RWPE2 (cell line): ENCODE measurements at regions not wholly inside any gene's neighbourhood (a gene's known extent, or its start where the extent isn't known, plus 50 kb on each side); places are given as distances from the start of the nearest gene placed in this dataset.

Experiments used
- ATAC-seq: fragments of 200-7000 bp; cut with Tn5 transposase; 3 replicates; pipeline ENCODE4 v1.9.1; 2021; ENCODE audit warnings: low read depth
- DNase-seq: peaks from one replicate; pipeline ENCODE4 v3.0.0-alpha.2; 2020; ENCODE audit warnings: low spot score
- H3K27ac ChIP-seq: fragments of 450-650 bp; 2 replicates; pipeline ENCODE4 v1.5.1; 2017; ENCODE audit warnings: mild to moderate bottlenecking; ENCODE audit not compliant: poor library complexity, severe bottlenecking
- H3K27me3 ChIP-seq: fragments of 250-450 bp; sonication (Bioruptor Pico); 2 replicates; pipeline ENCODE4 v1.5.1; 2021; ENCODE audit warnings: mild to moderate bottlenecking, moderate library complexity; ENCODE audit not compliant: insufficient read depth, poor library complexity, severe bottlenecking
- H3K36me3 ChIP-seq: fragments of 250-450 bp; sonication (Bioruptor Pico); 2 replicates; pipeline ENCODE4 v1.5.1; 2020; ENCODE audit warnings: low read depth, mild to moderate bottlenecking, moderate library complexity
- H3K4me1 ChIP-seq: fragments of 250-450 bp; sonication (Bioruptor Pico); 2 replicates; pipeline ENCODE4 v1.5.1; 2021; ENCODE audit warnings: mild to moderate bottlenecking, moderate library complexity; ENCODE audit not compliant: insufficient read depth, poor library complexity, severe bottlenecking
- H3K4me3 ChIP-seq: fragments of 250-450 bp; sonication (Bioruptor Pico); 2 replicates; pipeline ENCODE4 v1.5.1; 2021; ENCODE audit warnings: mild to moderate bottlenecking, moderate library complexity; ENCODE audit not compliant: severe bottlenecking
- H3K9me3 ChIP-seq: fragments of 250-450 bp; sonication (Bioruptor Pico); 2 replicates; pipeline ENCODE4 v1.5.1; 2021; ENCODE audit warnings: mild to moderate bottlenecking, moderate library complexity; ENCODE audit not compliant: severe bottlenecking
- CTCF ChIP-seq: fragments of 450-650 bp; IDR thresholded peaks from one replicate; pipeline ENCODE4 v1.5.1; 2017; ENCODE audit warnings: mild to moderate bottlenecking, moderate library complexity; ENCODE audit not compliant: poor library complexity, severe bottlenecking

DNA sequence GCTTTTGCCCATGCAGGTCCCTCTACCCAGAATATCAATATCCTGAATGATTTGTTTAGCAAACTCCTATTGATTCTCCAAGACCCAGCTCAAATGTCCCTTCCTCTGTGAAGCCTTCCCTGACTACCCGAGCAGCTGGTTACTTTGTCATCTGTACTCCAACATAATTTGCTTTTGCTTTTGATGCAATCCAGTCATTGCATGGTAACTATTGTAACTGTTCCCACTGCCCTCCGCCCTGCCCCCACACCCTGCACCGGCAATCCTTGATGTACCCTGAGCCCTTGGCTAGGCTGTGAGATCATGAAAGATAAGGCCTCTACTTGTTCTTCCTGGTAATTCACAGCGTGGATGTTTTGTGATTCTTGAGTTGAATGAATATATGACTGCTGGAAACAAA is 119.9 kb upstream of the BOD1 start:
- no peaks in the 10 kb centered on the region for H3K9me3 ChIP-seq
- H3K27ac ChIP-seq: no peak overlapping the region
- ATAC-seq (no peak), DNase-seq (no peak)
- H3K27me3 ChIP-seq: no peaks in the 10 kb centered on the region
- H3K4me3 ChIP-seq: no peak overlapping the region
- H3K4me1 ChIP-seq: no peaks in the 10 kb centered on the region
- TF ChIP-seq CTCF: no peak
- no peaks in the 10 kb centered on the region for H3K36me3 ChIP-seq

GRCh38 chr5:173736923-173737412 is 120.5 kb upstream of the BOD1 start:
- no peaks in the 10 kb centered on the region for H3K9me3 ChIP-seq
- no peaks in the 10 kb centered on the region for H3K4me1 ChIP-seq
- no peaks in the 10 kb centered on the region for H3K36me3 ChIP-seq
- no peak overlapping the region for H3K4me3 ChIP-seq
- H3K27ac ChIP-seq: no peak overlapping the region
- no peaks in the 10 kb centered on the region for H3K27me3 ChIP-seq
- DNase-seq: no peak
- no peak for TF ChIP-seq CTCF
- ATAC-seq: peak; percentile 44

DNA sequence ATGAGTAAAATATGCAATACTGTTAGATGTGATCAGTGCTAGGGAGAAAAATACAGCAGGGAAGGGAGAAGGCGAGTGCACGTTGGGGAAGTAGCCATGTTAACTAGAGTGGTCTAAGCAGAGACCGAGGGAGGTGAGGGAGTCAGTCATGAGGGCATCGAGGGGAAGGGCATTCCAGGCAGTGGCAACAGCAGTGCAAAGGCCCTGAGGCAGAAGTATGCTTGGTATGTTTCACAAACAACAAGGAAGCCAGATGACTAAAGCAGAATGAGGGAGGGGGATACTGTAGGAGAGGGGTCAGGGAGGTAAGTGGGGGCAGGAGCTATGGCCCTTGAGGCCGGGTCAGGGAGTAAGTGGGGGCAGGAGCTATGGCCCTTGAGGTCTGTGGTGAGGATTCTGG is 123.3 kb upstream of the BOD1 start:
- H3K27ac ChIP-seq: no peak overlapping the region
- H3K4me3 ChIP-seq: no peak overlapping the region
- H3K9me3 ChIP-seq: no peaks in the 10 kb centered on the region
- H3K4me1 ChIP-seq: no peaks in the 10 kb centered on the region
- DNase-seq: no peak
- no peaks in the 10 kb centered on the region for H3K27me3 ChIP-seq
- ATAC-seq: no peak
- no peaks in the 10 kb centered on the region for H3K36me3 ChIP-seq
- no peak for TF ChIP-seq CTCF

DNA sequence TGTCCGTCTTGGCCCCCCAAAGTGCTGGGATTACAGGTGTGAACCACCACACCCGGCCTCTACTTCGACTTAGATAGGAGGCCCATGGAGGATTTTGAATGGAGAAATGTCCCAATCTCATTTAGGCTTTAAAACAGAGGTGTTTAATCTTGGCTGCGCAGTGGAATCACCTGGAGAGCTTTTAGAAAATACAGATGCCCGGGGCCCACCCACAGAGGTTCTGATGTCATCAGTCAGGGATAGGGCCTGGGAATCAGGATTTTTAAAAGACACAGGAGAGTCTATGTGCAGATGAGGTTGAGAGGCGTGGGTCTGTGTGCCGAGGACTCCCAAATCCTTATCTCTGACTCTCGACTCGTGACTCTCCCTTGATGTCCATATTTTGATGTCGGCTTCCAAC is 124.0 kb upstream of the BOD1 start:
- no peak overlapping the region for H3K27ac ChIP-seq
- no peaks in the 10 kb centered on the region for H3K4me1 ChIP-seq
- no peaks in the 10 kb centered on the region for H3K27me3 ChIP-seq
- H3K4me3 ChIP-seq: no peak overlapping the region
- ATAC-seq: no peak
- H3K36me3 ChIP-seq: no peaks in the 10 kb centered on the region
- no peaks in the 10 kb centered on the region for H3K9me3 ChIP-seq
- DNase-seq: no peak
- no peak for TF ChIP-seq CTCF

DNA sequence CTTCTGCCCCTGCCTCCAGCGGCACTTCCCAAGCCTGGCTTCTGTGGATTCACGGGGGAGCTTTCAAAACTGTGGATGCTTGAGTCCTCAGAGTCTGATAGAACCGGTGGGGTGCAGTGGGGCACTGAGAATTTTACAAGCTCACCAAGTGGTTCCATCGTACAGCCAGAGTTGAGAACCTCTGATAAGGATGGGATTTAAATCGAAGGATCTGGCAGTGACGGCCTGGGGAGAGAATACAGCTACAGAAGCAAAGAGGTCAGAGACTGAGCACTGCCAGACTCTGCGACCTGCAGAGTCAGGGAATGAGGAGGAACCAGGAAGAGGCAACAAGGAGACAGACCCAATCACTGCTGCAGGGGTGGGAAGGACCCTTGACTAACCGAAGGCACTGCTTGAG is 124.6 kb upstream of the BOD1 start:
- Histone ChIP-seq H3K4me1 (no peaks in the 10 kb centered on the region), H3K9me3 (no peaks in the 10 kb centered on the region), H3K27me3 (no peaks in the 10 kb centered on the region), H3K36me3 (no peaks in the 10 kb centered on the region), H3K27ac (no peak overlapping the region), H3K4me3 (no peak overlapping the region)
- DNase-seq: no peak
- TF ChIP-seq CTCF: no peak
- ATAC-seq: no peak
